Central memory CD4-positive, alpha-beta T cell (primary cell): ENCODE measurements at regions not wholly inside any gene's neighbourhood (a gene's known extent, or its start where the extent isn't known, plus 50 kb on each side); places are given as distances from the start of the nearest gene placed in this dataset.
"Not testable (repeated sequence)": the region's sequence is repeated elsewhere in the genome, so short reads cannot be mapped to it uniquely, and the experiment has no call there.

Source experiments
- DNase-seq: peaks from one replicate; pipeline ENCODE4 v3.0.0; 2022

DNA sequence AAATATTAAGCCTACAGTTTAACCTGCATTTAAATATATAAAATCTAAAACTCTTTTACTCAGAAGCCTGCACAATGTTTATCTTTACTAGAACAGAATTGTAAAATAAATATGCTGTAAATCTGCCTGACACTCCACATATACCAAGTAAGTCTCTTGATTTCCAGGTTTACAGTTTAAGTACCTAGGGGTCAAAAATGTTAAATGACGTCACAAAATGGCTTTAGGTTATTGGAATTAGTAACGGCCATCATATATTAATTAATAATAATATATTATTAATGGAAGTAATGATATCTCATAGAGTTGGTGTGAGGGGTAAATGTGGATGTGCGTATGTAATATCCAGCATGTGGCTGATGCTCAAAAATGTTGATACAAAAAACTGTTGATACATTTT lies 114.8 kb upstream of the ANO5 start:
- no peak for DNase-seq

DNA sequence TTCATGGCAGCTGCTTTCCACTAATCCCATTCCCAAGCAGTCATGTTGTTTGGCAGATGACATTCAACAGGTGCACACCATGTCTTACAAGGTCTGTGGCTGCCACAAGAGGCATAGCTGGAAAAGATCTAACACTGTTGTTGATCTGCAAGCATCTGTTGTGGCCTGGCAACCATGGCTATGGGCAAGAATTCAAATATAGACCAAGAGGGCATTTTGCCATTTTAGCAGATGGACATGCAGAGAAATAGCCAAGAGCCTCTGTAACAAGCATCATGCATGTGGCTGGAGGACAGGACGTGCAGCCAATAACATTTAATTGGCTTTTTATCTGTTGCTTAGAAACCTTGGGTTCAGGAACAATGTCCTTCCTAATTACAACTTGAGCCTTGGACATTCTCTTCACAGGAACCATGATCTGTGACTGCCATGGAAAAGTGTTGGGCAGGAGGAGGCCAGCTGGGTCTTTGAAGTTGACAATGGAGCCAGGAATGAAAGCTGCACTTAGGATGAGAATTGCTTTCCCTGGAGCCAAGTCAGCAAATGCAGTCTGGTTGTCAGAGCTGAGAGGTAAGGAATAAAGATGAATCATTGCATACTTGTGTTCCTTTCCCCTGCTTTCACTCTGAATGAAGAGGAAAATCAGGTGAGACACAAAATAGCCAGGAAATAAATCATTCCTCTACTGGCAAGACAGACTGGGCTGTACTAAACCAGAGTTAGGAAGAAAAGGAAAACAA lies 113.6 kb upstream of the ANO5 start:
- DNase-seq, result no peak

DNA sequence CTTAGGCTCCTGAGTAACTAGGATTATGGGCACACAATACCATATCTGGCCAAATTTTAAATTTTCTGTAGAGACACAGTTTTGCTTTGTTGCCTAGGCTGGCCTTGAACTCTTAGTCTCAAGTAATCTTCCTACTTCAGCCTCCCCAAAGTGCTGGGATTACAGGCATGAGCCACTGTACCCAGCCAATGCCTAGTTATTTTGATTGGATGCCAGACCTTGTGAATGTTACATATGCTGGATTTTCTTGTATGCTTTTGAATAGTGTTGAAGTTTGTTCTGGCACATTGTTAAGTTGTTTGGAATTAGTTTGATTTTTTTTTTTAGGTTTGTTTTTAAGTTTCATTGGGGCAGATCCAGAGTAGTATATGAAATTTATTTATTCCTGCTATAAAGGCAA lies 110.7 kb upstream of the ANO5 start:
- DNase-seq, result no peak

DNA sequence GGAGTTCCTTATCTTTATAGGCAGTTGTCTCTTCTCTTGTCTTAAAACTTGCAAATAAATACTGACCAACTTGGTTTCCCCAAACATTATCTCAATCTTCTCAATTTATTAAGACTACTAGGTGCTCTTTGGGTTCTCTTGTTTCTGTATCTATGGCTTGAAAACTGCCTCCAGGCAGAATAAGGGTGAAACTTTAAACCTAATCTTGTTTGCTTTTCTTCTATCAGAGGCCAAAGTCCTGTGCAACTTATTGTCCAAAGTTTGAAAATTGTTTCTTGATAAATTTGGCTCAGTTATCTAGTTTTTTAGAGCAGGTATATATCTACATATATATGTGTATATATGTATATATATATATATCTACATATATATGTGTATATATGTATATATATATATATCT lies 110.1 kb upstream of the ANO5 start:
- DNase-seq, result no peak

DNA sequence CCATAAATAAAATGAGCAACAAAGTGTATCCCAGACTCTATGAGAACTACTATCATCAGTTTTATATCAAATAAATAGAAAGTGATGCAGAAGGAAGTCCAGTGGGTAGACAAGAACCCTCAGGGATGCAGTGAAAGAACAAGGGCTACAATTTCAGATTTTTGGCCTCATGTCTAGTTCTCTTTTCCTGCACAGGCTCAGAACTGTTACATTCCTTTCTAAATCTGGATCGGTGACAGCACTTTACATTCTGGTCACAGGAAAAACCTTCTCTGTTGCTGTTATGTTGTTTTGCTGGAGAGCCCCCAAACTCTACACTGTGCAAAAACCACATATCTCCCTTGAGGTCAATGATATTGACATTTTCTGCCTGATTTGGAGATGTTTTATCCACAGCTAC lies 108.8 kb upstream of the ANO5 start:
- no peak for DNase-seq

DNA sequence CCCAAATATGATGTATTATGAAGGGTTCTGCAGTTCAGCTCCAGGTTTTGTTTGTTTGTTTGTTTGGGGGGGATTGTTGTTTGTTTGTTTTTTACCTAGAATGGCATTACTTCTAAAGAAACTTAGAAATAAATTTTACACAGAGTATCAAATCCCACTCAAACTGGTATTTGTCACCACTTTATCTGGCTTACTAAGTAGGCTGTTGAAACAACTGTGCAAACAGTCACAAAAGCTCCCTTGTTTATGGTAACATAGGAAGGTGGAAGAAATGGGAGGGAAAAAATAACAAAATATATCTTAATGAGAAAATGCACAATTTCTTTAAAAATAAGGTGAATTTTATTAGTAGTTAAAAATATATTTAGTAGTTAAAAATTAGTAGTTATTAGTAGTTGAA lies 108.3 kb upstream of the ANO5 start:
- no peak for DNase-seq

DNA sequence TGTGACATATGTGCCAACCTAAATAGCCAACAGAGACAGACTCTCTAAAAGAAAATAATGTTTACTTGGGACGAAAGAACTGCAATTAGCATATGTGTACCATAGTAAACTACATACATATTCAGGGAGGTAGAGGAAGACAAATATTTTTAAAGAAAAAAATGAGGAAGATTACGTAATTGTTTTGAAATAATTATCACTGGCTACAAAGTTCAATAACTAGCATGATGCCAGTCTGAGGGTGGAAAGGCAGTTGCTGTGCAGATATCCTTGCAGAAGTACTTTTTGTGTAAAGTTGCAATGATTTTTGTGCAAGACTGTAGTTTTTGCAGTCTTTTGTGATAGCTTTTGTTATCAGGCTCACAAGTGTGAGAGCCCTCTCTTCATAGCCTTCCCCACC lies 103.3 kb upstream of the ANO5 start:
- DNase-seq, result no peak

DNA sequence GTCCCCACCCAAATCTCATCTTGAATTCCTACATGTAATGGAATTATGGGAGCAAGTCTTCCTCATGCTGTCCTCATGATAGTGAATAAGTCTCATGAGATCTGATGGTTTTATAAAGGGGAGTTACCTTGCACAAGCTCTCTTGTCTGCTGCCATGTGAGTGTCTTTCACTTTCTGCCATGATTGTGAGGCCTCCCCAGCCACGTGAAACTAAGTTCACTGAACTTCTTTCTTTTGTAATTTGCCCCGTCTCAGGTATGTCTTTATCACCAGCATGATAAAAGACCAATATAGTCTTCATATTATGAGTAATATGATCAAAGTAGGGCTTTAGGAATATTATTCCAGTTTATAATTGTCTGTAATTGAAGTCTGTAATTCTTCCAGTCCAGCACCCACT lies 86.3 kb upstream of the ANO5 start:
- no peak for DNase-seq

DNA sequence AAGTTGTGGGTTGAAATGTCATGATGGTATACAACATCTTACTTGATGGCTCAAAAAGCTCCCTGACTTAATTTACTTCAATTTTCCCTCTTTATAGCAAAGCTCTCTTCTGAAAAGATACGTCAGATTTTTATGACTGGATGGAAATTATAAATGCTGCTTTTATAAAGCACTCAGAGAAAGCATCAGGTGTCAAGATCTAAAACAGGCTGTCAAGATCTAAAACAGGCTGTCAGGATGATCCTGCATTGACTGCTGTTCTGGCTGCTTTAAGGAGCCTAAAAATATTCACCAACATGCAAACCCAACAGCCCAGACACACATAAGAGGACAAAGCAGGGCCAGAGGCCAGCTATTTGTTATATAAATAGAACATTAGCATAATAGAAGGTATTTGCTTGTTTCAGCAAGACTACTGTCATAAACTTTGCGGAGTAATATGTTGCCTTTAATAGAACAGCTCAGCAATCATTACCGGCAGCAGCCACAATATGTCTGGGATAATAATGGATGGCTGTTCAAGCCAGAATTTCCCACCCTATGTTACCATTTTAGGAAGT lies 77.3 kb upstream of the ANO5 start:
- no peak for DNase-seq

DNA sequence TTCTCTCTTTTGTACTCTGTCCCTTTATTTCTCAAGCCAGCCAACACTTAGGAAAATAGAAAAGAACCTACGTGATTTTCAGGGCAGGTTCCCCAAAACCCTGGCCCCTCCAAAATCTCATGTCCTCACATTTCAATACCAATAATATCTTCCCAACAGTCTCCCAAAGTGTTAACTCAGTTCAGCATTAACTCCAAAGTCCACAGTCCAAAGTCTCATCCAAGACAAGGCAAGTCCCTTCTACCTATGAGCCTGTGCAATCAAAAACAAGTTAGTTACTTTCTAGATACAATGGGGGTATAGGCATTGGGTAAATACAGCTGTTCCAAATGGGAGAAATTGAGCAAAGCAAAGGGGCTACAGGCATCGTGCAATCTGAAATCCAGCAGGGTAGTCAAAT lies 64.9 kb upstream of the ANO5 start:
- not testable (repeated sequence) for DNase-seq

DNA sequence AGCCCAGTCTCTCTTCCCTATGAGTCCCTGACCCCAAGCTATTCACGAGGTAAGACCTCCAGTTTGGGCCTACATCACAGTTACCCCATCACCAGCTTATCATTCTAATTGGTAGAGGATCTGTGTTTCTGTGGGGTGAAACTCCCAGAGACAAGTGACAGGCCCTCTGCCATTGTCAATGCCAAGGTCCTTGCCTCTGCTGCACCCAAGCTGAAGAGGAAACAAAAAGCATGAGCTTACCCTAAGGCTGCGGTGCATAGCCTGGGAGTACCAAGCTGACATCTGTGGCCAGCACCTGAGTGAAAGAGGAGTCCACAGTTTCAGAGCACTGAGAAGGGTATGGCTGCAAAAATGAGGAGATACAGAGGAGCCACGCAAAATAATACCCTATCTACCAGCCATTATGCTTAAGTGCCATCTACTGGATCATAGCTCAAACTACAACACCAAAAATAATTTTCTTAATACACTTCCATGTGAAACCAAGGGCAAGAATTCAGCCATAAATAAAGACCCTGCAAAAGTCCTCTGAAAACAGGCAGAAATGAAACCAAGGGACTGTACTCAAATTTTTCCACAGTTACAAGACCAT lies 62.3 kb upstream of the ANO5 start:
- DNase-seq, result no peak

DNA sequence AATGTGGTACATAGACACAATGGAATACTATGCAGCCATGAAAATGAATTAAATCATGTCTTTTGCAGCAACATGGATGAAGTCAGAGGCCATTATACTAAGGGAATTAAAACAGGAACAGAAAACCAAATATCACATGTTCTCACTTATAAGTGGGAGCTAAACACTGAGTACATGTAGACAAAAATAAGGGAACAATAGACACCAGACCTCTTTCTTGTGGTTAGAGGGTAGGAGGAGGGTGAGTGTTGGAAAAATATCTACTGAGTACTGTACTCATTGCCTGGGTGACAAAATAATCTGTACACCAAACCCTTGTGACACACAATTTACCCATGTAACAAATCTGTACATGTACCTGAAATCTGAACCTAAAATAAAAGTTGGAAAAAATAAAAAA lies 59.1 kb upstream of the ANO5 start:
- no peak for DNase-seq

DNA sequence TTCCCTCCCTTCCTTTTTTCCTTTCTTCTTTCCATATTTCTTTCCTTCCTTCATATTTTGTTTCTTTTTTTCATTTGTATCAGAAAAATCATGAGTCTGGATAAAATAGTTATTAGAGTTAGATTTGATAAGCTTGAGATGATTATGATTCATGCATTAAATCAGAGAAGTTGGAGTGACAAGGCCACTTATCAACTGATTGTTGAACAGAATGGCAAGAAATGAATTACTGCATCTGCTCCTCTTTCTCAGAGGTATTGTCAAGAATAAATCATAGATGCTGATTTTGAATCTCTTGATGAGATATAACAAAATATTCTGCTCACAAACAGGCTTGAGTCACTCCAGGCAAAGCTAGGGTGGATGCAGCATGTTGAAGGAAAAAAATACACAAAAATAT lies 54.6 kb upstream of the ANO5 start:
- no peak for DNase-seq
